ENCODE measurements at regions not wholly inside any gene's neighbourhood (a gene's known extent, or its start where the extent isn't known, plus 50 kb on each side); places are given as distances from the start of the nearest gene placed in this dataset.

GRCh38 chr2:217166241-217166850 lies 306.5 kb upstream of the TNP1 start:
- TF ChIP-seq CTCF (conservative IDR thresholded peaks at IDR 0.05 in 1 of 2, IDR thresholded peaks at IDR 0.05 in 1 of 2; ENCODE audit: extremely low read depth in 1 of 2, insufficient read depth in 1 of 2, low read depth in 1 of 2, low read length in 2 of 2) (peak; percentile 57 to 69), EZH2 (IDR thresholded peaks at IDR 0.05; ENCODE audit: borderline replicate concordance, low read length) (no peak)
